ENCODE measurements at regions not wholly inside any gene's neighbourhood (a gene's known extent, or its start where the extent isn't known, plus 50 kb on each side); places are given as distances from the start of the nearest gene placed in this dataset.

DNA sequence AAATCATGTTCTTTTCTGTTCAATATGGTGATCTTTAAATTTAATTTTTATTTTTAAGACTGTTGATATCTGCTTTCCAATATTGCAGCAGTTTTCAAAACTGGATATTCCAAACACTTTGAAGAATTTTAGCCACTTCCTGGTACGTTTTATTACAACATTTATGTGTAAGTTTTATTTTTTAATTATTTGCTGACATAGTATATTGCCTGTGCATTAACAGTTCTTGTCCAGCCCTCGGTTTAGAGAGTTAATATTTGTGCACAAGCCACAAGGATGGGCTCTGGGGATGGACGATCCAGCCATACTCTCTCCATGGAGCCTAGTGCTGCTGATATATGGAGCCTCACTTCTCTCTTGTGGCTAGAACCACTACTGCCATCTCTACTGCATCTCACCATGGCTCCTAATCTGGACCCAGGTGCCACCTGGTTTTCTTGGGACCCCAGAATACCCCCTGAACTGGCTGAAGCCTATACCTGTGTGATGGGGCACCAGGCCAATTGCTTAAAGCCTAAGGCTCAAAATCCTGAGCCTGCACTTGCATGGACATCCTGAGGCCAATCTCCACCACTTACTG lies 262.5 kb downstream of the RASSF9 start:
- H3K27me3 Mint-ChIP-seq (ENCODE audit: low read depth in 2 of 2), result no peaks in the 10 kb centered on the region
- intact Hi-C loops (cut with micrococcal nuclease), result no loop called here
- Histone ChIP-seq H3K4me3 (ENCODE audit: low read length) (no peak overlapping the region), H3K4me1 (ENCODE audit: control insufficient read depth, insufficient read depth, low read length) (no peaks in the 10 kb centered on the region), H3K36me3 (ENCODE audit: control insufficient read depth, insufficient read depth, low read length) (no peaks in the 10 kb centered on the region), H3K27ac (ENCODE audit: low read length) (no peak overlapping the region), H3K9me3 (ENCODE audit: control insufficient read depth, insufficient read depth, low read length) (no peaks in the 10 kb centered on the region), H3K27me3 (ENCODE audit: control insufficient read depth, insufficient read depth, low read length) (no peaks in the 10 kb centered on the region)
- no peaks in the 10 kb centered on the region for H3K9me3 Mint-ChIP-seq
- H3K4me1 Mint-ChIP-seq, result no peaks in the 10 kb centered on the region
- H3K27ac Mint-ChIP-seq, result no peak overlapping the region
- no peaks in the 10 kb centered on the region for H3K36me3 Mint-ChIP-seq
- no peak for TF ChIP-seq CTCF (IDR thresholded peaks at IDR 0.05)
- DNase-seq, result no peak
- H3K4me3 Mint-ChIP-seq, result no peak overlapping the region
- WGBS (ENCODE audit: insufficient coverage), result 80% methylated on average over 2 of the region's 3 CpGs
- ATAC-seq, result no peak

GRCh38 chr12:85574291-85574690 lies 261.9 kb downstream of the RASSF9 start:
- H3K36me3 ChIP-seq (ENCODE audit: control insufficient read depth, insufficient read depth, low read length), result no peaks in the 10 kb centered on the region
- Mint-ChIP-seq H3K4me3 (no peak overlapping the region), H3K27ac (no peak overlapping the region), H3K36me3 (no peaks in the 10 kb centered on the region), H3K27me3 (ENCODE audit: low read depth in 2 of 2) (no peaks in the 10 kb centered on the region), H3K9me3 (no peaks in the 10 kb centered on the region), H3K4me1 (no peaks in the 10 kb centered on the region)
- no peak for DNase-seq
- H3K27me3 ChIP-seq (ENCODE audit: control insufficient read depth, insufficient read depth, low read length), result no peaks in the 10 kb centered on the region
- no peaks in the 10 kb centered on the region for H3K9me3 ChIP-seq (ENCODE audit: control insufficient read depth, insufficient read depth, low read length)
- no peak for TF ChIP-seq CTCF (IDR thresholded peaks at IDR 0.05)
- H3K4me3 ChIP-seq (ENCODE audit: low read length), result no peak overlapping the region
- intact Hi-C loops (cut with micrococcal nuclease), result no loop called here
- no peak overlapping the region for H3K27ac ChIP-seq (ENCODE audit: low read length)
- ATAC-seq, result no peak
- H3K4me1 ChIP-seq (ENCODE audit: control insufficient read depth, insufficient read depth, low read length), result no peaks in the 10 kb centered on the region
- WGBS (ENCODE audit: insufficient coverage), result 80% methylated on average over 1 of the region's 3 CpGs

DNA sequence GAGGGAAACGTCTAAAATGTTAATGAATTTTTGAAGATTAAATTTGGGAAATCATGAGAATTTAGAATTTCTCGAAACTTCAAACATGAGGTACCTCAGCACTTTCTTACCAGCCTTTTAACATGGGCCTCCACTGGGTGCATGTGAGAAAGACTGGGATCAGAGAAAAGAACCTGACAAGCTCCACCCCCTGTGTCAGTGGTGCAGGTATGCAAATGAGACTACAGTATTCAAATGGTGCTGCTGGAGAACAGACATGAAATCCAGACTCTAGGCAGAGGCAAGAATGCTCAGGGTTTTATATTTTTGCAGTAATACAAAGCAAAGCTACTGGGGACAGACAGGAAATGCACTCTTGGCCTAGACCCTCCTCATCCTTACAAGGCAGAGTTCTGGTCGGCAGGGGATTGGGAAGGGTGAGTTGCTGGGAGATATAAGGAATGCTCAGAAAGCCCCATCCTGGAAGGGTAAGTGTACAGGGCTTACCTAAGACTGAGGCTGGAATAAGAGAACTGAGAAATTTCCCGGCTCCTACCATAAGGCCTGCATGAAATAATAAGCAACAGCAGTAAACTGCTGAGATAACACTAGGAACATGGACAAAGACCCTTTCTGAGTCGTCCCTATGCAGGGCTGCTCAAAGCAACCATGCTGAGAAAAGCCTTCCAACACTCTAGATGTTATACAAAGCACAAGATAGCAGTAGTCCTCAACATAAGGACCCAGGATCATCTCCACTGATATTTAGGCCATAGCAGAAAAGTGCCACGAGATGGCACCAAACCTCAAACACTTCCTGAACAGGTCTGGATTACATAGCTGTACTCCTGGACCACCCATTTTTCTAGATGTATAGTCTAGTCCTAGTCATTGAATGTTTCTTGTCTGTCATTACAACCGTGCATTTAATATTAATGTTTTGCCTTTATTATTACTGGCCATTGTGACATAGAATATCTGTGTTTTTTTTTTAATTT lies 260.8 kb downstream of the RASSF9 start:
- intact Hi-C loops (cut with micrococcal nuclease), result no loop called here
- no peak for TF ChIP-seq CTCF (IDR thresholded peaks at IDR 0.05)
- Histone ChIP-seq H3K27ac (ENCODE audit: low read length) (no peak overlapping the region), H3K4me3 (ENCODE audit: low read length) (no peak overlapping the region), H3K4me1 (ENCODE audit: control insufficient read depth, insufficient read depth, low read length) (no peaks in the 10 kb centered on the region), H3K36me3 (ENCODE audit: control insufficient read depth, insufficient read depth, low read length) (no peaks in the 10 kb centered on the region), H3K27me3 (ENCODE audit: control insufficient read depth, insufficient read depth, low read length) (no peaks in the 10 kb centered on the region), H3K9me3 (ENCODE audit: control insufficient read depth, insufficient read depth, low read length) (no peaks in the 10 kb centered on the region)
- WGBS (ENCODE audit: insufficient coverage), result 52% methylated on average over 5 of the region's 7 CpGs
- ATAC-seq (peak in 2 of 3 donors; percentile 57 to 62), DNase-seq (peak in 1 of 2 donors; percentile 6)
- H3K9me3 Mint-ChIP-seq, result no peaks in the 10 kb centered on the region
- no peaks in the 10 kb centered on the region for H3K27me3 Mint-ChIP-seq (ENCODE audit: low read depth in 2 of 2)
- H3K36me3 Mint-ChIP-seq, result no peaks in the 10 kb centered on the region
- no peak overlapping the region for H3K27ac Mint-ChIP-seq
- no peaks in the 10 kb centered on the region for H3K4me1 Mint-ChIP-seq
- H3K4me3 Mint-ChIP-seq, result no peak overlapping the region
